SU-DHL-6 (cell line): ENCODE measurements at regions not wholly inside any gene's neighbourhood (a gene's known extent, or its start where the extent isn't known, plus 50 kb on each side); places are given as distances from the start of the nearest gene placed in this dataset.

Experiments used
- EZH2phosphoT487 ChIP-seq: fragments of 200-600 bp; sonication (generic), shearing (Covaris generic); conservative IDR thresholded peaks from 2 replicates; pipeline ENCODE4 v1.6.1; 2018; ENCODE audit warnings: mild to moderate bottlenecking, antibody characterized with exemption, low read length, moderate library complexity, mixed read lengths
- TF ChIP-seq, protein P1 (sequence below): fragments of 200-600 bp; sonication (generic); IDR thresholded peaks from one replicate; pipeline ENCODE4 v1.5.1; 2017; ENCODE audit warnings: antibody characterized with exemption, mild to moderate bottlenecking, low read length, moderate library complexity; ENCODE audit not compliant: insufficient read depth, poor library complexity, severe bottlenecking

DNA sequence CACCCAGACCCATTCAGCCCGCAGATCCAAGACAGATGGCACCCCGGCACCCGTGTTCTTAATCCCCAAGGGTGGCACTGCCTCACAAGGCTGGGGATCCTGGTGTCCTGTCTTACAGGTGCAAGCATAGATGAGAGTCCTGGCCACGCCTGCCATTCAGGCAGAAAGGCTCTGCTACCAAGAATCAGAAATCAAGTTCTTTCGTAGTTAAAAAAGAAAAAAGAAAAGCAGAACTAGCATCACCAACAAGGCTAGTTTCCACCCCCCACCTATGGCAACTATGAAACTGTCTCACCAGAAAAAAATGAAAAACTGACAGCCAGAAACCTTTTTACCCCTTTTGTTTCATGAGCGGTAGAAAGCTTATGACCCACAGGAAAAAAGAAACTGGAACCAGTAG is 170.4 kb downstream of the SYK start:
- TF ChIP-seq, protein P1, sequence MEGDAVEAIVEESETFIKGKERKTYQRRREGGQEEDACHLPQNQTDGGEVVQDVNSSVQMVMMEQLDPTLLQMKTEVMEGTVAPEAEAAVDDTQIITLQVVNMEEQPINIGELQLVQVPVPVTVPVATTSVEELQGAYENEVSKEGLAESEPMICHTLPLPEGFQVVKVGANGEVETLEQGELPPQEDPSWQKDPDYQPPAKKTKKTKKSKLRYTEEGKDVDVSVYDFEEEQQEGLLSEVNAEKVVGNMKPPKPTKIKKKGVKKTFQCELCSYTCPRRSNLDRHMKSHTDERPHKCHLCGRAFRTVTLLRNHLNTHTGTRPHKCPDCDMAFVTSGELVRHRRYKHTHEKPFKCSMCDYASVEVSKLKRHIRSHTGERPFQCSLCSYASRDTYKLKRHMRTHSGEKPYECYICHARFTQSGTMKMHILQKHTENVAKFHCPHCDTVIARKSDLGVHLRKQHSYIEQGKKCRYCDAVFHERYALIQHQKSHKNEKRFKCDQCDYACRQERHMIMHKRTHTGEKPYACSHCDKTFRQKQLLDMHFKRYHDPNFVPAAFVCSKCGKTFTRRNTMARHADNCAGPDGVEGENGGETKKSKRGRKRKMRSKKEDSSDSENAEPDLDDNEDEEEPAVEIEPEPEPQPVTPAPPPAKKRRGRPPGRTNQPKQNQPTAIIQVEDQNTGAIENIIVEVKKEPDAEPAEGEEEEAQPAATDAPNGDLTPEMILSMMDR: no peak
- no peak for TF ChIP-seq EZH2phosphoT487
